Activated CD8-positive, alpha-beta memory T cell treated with anti-CD3 and anti-CD28 coated beads for 48 hours (primary cell): ENCODE measurements at regions not wholly inside any gene's neighbourhood (a gene's known extent, or its start where the extent isn't known, plus 50 kb on each side); places are given as distances from the start of the nearest gene placed in this dataset.
"Not testable (repeated sequence)": the region's sequence is repeated elsewhere in the genome, so short reads cannot be mapped to it uniquely, and the experiment has no call there.

Source experiments
- DNase-seq, 3 experiments: peaks; one replicate each; pipeline ENCODE4 v3.0.0-alpha.2; 2020; ENCODE audit warnings: low read depth in 2 of 3, low spot score in 2 of 3

DNA sequence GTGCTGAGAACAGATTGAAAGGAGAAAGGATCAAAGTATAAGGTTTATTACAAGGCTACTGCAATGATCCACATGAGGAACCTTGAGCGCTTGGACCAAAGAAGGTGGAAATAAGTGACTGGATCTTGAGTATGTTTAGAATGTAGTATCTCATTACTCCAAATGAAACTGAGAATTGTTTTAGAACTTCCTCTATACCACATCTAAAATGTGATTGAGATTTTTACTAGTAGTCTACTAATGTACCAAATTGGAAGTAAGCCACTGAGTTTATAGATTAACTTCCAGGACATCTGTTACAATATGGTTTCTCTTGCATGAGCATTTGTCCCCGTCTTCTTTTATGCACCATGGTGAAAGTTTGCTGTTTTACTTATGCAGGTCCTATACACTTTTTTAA, 300.5 kb downstream of the SUCLG1 start:
- no peak for DNase-seq

DNA sequence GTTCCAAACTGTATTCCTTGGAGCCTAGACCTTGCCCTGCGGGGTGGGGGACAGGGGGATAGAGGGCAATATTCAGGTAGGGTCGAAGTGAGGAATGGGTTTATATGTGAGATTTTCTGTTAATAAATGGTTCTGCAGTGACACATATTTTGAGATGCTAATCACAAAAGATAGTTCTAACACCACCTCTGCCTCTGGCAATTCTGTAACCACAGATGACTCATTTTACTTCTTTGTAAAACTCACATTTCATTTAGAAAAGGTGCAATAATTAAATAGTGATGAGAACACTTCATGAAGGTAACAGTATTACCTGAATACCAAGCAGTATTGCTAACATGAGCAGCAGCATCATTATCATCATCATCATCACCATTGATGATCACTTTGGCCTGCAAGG, 306.6 kb downstream of the SUCLG1 start:
- no peak for DNase-seq

DNA sequence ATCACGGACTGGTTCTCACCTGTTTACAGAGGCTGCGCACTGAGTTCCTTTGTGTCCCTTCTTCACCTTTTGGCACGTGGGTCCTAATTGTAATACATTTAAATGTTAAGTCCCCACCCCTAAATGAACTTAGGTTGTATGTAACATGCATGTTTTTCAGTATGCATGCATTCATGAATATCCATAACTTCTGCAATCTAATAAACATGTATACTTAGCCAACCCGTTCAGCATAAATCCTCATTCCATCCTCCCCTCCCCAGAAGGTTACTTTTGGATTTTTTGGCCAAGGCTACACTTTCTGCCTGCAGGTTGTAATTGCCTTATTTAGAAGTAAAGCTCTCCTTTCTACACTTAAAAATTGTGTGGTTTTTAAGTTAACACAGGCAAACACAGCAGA, 314.7 kb downstream of the SUCLG1 start:
- no peak for DNase-seq

DNA sequence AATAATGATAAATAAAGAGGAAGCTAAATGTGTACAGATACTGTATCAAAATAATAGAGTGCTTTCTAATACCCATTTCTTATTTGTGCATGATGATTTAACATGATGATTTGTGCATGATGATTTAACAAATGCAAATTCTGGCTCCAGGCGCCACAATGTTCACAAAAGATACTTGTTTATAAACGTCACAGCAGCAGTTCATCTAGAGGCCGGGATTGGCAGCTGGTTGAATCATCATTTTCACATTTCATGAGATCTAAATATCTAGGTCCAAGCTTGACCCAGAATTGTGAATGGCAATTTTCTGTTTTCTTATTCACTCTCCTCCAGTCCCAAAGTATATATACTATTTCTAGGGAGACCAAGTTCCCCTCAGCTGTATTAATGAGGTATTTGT, 322.0 kb downstream of the SUCLG1 start:
- DNase-seq: no peak

DNA sequence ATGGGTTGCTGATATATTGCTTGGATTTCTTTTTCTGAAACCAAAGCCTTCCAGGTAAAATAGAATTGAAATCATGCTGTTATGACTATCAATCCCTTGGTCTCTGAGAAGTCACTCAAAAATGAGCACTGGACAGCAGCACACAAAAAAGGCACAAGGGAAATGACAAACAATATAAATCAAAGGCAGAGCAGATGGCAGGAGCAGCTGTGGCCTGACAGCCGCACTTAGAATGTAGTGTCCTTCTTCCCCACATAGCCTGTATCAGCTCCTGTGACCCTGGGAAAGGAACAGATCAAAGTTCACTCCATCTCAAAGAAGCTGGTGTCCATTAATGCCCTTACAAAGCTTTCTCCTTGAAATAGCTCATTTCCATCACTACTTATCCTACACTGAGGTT, 326.7 kb downstream of the SUCLG1 start:
- no peak for DNase-seq

DNA sequence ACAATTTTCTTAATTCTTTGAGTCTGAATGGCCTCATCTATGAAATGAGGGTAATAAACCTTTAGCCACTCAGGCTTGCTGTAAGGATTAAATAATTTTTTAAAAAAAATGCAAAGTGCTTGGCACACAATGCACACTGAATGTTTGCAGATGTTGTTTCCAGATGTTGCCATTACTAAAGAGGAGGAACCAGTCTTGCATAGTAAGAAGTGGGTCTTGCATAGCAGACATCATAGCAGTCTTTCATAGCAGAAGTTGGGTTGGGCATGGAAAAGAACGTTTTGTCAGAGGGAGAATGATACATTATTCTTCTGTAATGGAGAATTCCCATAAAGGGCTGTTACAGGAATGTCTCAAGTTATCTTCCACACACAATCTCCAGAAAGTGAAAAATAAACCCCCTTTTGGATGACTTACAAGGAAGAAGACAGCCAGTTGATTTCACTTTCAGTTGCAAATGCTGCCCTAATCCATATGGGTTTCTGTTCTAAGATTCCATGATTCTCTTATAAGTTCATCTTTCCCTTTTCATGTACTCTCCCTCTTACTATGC, 327.7 kb downstream of the SUCLG1 start:
- no peak for DNase-seq

DNA sequence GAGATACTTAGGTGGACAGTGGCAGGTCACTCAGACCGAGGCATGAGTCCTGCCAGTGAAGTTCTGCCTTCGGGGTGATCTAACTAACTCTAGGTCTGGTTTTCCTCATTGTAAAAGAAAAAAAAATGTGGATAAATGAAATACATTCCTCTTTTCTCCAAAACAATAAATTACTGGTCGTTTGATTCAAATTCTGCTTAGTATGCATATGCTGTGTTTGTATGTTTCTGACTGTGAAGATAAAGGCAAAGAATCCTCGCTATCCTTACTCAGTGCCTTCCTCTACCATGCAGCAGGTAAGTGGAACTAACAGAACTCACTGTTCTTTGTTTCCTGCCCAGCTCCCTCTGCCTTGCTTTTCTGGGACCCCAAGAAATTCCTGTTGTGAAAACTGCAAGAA, 330.1 kb downstream of the SUCLG1 start:
- no peak for DNase-seq

DNA sequence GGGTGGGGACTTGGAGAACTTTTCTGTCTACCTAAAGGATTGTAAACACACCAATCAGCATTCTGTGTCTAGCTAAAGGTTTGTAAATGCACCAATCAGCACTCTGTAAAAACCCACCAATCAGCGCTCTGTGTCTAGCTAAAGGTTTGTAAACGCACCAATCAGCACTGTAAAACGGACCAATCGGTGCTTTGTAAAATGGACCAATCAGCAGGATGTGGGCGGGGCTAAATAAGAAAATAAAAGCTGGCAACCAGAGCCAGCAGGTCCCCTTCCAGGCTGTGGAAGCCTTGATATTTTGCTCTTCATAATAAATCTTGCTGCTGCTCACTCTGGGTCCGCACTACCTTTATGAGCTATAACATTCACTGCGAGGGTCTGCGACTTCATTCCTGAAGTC, 331.3 kb downstream of the SUCLG1 start:
- DNase-seq: not testable (repeated sequence)

DNA sequence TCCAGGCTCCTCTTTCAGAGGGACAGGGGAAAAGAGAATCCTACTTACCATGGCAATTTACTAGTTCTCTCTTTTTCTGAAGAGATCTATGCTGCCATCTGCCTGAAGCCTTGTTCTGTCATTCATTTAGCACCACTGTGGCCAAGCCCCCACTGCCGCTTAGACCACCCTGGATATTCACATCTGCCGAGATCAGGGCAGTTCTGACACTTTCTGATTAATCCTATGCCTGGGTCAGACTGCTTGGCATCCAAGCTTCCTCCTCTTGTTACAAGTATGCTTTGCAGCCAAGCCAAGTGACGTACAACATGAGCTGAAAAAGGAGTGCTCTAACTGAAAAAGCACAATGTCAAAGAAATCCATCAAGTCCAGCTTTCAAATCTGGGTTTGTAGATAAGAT, 332.6 kb downstream of the SUCLG1 start:
- DNase-seq: no peak

DNA sequence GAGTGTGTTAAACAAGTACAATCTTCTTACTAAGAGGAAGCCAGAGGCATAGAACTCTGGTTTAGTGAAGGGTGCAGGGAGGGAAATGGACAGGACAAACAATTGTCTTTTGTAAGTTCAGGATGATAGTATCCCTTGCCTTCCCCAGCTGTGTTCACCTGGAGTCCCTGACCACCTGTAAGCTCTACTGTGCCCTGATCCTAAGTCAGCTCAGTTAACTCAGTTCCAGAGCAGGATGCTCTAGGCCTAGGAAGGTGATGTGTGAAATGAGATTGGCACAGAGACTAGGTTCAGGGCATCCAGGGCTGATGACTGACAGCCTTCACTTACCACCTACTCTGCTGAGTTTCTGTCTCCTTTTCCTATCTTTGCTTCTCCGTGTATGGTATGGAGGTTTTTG, 333.0 kb downstream of the SUCLG1 start:
- no peak for DNase-seq

DNA sequence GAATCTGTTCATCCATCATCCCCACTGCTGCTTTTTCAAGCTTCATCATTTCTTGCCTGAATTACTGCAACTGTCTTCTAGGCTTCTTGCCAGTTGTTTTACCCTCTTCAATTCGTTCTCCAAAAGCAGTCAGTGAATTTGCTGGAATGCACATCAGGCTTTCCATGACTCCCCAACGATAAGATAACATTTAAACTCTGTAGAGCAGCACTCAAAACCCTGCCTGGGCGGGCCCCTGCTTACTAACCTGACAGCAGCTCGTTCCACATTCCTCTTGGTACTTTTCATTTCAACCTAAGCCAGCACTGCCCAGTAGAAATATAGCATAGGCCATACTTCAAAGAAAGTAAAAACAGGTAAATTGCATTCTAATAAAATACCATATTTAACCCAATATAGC, 342.9 kb downstream of the SUCLG1 start:
- DNase-seq: no peak

DNA sequence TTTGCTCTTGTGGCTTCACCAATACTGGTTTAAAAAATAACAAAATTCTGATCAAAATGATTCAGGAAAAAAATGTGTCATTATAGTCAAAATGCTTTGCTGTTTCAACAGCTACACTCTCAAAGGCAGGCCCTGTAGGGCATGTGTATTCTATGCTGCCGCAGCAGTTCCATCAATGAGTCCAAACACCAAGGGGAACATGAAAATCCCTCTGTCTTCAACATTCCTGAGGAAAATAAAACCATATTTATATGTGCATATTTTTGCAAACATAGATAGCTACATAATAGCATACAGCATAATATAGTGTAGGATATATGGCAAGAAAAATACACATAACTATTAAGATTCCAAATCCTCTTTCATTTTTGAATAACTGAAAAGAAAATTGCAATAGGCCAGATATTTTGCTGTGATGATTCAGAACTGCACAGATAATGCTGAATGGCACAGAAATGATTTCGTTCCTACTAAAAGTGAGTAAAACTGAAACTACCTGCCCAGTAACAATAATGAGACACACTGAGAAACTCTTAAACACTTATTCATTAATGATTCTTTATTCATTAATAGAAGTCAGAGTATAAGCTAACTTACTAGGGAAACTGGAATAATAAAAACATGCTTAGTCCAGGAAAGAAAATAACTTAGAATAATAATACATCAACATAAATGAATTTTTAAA, 343.8 kb downstream of the SUCLG1 start:
- no peak for DNase-seq

DNA sequence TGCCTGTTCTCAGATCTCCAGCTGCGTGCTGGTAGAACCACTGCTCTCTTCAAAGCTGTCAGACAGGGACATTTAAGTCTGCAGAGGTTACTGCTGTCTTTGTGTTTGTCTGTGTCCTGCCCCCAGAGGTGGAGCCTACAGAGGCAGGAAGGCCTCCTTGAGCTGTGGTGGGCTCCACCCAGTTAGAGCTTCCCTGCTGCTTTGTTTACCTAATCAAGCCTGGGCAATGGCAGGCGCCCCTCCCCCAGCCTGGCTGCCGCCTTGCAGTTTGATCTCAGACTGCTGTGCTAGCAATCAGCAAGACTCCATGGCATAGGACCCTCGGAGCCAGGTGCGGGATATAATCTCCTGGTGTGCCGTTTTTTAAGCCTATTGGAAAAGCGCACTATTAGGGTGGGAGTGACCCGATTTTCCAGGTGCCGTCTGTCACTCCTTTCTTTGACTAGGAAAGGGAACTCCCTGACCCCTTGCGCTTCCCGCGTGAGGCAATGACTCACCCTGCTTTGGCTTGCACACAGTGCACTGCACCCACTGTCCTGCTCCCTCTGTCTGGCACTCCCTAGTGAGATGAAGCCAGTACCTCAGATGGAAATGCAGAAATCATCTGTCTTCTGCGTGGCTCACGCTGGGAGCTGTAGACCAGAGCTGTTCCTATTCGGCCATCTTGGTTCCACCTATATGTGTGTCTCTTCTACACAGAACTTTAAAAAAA, 355.1 kb downstream of the SUCLG1 start:
- not testable (repeated sequence) for DNase-seq

DNA sequence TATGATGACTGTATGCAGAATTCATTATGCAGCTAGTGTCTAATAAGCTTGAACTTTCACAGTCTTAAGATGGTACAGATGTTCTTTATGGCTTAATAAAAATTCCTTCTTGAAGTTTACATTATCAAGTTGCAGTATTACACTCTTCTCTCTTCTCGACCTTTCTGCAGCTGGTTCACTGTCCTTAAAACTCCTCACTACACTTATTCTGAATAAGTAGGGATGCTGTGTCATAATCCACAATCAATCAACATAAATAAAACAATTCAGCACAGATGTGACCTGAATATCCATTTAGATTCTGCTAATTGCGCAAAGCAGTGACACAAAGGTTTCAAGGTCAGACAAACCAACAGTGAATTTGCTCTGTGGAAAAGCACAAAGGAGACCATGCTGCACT, 356.8 kb downstream of the SUCLG1 start:
- DNase-seq: no peak

DNA sequence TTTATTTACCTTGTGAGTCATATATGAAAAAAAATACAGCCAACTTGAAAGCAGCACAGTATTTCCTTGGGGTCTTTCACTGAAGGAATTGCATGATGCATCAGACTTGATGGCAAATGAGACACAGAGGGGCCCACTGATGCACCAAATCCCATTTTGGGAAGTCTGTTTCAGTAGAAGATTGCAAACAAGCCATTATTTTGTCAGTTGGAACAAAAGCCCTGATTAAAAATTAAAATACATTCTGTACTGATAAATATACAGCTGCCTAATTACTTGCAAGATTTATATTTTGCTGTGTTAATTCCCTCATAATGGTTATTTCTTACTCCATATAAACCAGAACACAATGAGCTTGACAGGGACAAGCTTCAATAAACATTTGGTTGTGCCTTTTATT, 370.4 kb downstream of the SUCLG1 start:
- DNase-seq: no peak

DNA sequence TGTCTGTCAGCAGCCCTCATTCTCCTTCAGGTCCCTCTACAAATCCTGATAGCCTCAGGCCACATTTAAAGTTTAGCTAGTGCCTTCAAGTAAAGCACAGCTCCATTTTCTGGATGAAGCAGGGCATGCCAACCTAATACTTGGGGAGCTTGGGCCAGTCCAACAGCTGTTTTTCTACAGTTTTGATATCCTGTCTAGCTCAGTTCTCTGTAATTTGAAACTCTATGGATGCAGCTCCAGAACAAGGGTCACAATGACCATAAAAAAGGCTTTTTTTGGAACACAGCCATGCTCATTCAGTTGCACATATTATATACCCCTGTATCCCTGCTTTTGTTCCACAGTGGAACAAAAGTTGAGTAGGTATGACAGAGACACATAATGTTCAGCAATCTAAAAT, 373.5 kb downstream of the SUCLG1 start:
- no peak for DNase-seq

DNA sequence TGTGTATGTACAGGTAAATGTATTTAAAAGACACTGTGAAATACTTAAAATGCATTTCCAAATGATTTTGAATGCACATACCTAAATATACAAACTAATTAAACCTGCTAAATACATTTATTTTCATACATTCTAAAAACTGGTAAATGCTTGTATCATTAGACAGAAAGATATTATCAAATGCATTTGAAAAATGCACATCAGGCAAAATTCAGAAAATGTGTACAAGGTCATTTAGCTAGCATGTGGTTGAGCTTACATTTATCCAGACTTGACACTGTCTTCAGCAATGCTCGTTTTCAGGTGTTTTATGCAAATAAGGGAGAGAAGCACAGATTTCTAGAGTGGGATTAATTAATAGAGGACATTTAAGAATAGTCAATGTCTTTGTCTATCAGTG, 374.2 kb downstream of the SUCLG1 start:
- DNase-seq: no peak

DNA sequence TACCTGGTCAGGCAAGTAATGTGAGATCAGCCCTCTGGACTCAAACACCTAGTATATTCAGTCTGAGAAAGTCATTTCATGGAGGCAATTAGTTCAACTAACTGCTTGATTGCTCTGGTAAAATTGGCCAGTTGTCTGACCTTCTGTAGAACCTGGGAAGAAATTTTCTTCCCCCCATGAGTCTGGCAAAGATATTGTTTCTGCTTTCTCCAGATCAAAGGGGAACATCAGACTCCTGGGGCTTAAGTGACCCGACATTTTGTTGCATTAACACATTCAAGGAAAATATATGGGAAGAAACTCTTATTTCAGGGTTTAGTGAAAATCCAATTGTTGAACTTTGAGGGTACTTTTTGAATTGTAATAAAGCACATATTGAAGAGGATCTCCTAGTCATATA, 375.1 kb downstream of the SUCLG1 start:
- DNase-seq: no peak

DNA sequence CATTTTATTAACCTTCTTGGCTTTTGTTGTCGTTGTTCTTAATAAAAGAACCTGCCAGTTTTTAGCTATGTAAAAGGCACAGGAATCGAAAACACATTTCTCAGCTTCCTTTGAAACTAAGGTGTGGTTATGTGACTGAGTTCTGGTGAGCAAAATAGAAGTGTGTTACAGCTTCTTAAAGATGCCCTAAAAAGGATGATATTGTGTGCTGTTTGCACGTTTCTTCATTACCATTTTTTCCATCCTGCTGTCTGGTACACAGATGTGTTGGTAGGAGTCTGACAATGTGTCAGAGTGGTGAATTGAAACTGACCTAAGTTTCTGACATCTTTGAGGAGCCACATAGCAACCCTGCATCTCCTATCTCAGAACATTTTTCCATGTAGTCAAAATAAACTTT, 380.6 kb downstream of the SUCLG1 start:
- DNase-seq: no peak

DNA sequence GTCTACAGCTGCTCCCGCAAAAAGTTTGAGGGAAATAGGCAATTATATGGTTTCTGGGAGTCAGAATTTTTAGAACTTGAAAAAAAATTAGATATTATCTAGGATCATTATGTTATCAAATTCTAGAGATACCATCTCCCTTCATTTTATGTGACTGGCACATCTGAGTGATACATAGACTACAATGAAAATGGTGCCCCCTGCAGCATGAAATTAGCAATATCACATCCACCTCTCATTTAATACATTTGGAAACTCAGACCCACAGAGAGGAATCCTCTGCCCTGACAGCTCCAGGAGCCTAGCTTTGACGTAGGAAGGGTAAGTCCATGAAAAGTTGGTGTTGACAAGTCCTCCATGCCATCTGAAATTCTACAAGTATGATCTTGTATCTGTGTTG, 381.6 kb downstream of the SUCLG1 start:
- DNase-seq: no peak

DNA sequence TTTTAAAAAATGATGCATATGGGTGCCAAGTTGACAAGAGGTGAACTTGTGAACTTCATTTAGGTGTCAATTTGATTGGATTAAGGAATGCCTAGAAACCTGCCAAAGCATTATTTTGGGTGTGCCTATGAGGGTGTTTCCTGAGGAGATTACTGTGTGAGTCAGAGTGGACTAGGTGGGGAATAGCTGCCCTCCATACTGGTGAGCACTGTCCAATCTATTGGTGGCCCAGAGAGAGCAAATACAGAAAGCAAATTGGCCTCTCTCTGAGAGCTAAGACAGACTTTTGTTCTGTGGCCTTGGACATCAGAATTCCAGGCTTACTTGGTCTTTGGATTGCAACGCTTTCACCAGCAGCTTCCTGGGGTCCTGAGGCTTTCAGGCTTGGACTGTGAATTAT, 388.0 kb downstream of the SUCLG1 start:
- no peak for DNase-seq

DNA sequence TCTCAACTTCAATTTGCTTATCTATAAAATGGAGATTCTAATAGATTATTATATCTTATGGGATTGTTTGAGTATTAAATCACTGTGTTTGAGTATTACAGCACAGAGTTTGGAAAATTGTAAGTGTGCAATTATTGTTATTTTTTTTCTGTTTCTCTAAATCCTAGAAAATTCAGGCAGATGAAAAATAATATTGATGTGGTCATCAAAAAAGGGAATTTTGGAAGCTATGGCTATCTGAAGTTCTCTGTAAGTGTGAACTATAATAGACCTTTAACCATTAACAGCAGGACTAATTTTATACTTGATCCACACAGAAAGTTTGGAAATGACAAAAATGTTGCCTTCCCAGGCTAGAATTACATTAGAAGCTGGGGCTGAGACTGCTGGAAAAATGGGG, 393.2 kb downstream of the SUCLG1 start:
- DNase-seq: no peak
